Subcutaneous abdominal adipose tissue (tissue), 5 donors: ENCODE measurements at regions not wholly inside any gene's neighbourhood (a gene's known extent, or its start where the extent isn't known, plus 50 kb on each side); places are given as distances from the start of the nearest gene placed in this dataset.

Source experiments
- H3K27ac ChIP-seq: one replicate; pipeline ENCODE4 v1.7.0; 2013; ENCODE audit warnings: low read depth, mild to moderate bottlenecking, inconsistent platforms, low read length, moderate library complexity
- H3K27me3 ChIP-seq, 5 donors: one replicate each; pipeline ENCODE4 v1.7.0; 2013; ENCODE audit warnings: low read length in 5 of 5, inconsistent platforms in 1 of 5; ENCODE audit not compliant: control insufficient read depth in 5 of 5, insufficient read depth in 4 of 5
- H3K36me3 ChIP-seq, 5 donors: one replicate each; pipeline ENCODE4 v1.7.0; 2013; ENCODE audit warnings: low read length in 5 of 5; ENCODE audit not compliant: control insufficient read depth in 5 of 5, insufficient read depth in 5 of 5
- H3K4me1 ChIP-seq, 5 donors: one replicate each; pipeline ENCODE4 v1.7.0; 2013; ENCODE audit warnings: low read length in 5 of 5, mild to moderate bottlenecking in 3 of 5, moderate library complexity in 1 of 5; ENCODE audit not compliant: control insufficient read depth in 5 of 5, insufficient read depth in 5 of 5
- H3K4me3 ChIP-seq, 5 donors: one replicate each; pipeline ENCODE4 v1.7.0; 2013; ENCODE audit warnings: low read length in 5 of 5, low read depth in 1 of 5
- H3K9ac ChIP-seq, 5 donors: one replicate each; pipeline ENCODE4 v1.7.0; 2013; ENCODE audit warnings: low read length in 5 of 5, mild to moderate bottlenecking in 4 of 5, moderate library complexity in 3 of 5
- H3K9me3 ChIP-seq, 5 donors: one replicate each; pipeline ENCODE4 v1.7.0; 2013; ENCODE audit warnings: low read length in 5 of 5; ENCODE audit not compliant: control insufficient read depth in 5 of 5
- donor health status: healthy.
- donor health status: healthy.
- donor health status: healthy.
- donor health status: healthy.
- donor health status: healthy.

DNA sequence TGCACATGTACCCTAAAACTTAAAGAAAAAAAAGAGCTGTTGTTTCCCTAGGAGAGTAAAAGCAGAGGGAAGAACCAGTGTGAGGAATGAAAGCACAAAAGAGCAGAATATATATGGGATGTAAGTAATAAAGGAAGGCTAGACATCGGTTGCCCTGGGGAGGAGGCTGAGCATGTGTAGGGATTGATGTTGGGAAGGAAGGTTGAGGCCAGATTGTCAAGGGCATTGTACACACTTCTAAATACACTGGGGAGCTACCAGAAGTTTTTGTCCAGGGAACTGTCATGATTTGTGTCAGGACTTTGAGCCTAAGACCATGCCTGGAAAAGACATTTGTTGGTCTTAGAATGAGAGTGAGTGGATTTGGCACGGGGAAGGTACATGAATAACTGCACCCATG, 467.1 kb downstream of the GPAT3 start:
- Histone ChIP-seq H3K27me3 (no peaks in the 10 kb centered on the region), H3K9ac (no peak overlapping the region), H3K4me1 (no peaks in the 10 kb centered on the region), H3K4me3 (no peak overlapping the region), H3K36me3 (no peaks in the 10 kb centered on the region), H3K9me3 (no peaks in the 10 kb centered on the region), H3K27ac (no peak overlapping the region)

- Histone ChIP-seq H3K9ac (no peak overlapping the region), H3K27me3 (no peaks in the 10 kb centered on the region), H3K4me3 (no peak overlapping the region), H3K27ac (no peak overlapping the region), H3K9me3 (no peaks in the 10 kb centered on the region), H3K4me1 (no peaks in the 10 kb centered on the region), H3K36me3 (no peaks in the 10 kb centered on the region)
These were observed 466.1 kb downstream of the GPAT3 start for GRCh38 chr4:84001876-84002569.

GRCh38 chr4:83996254-83996653, 460.3 kb downstream of the GPAT3 start:
- Histone ChIP-seq H3K4me3 (no peak overlapping the region), H3K9ac (no peak overlapping the region), H3K27ac (no peak overlapping the region), H3K36me3 (no peaks in the 10 kb centered on the region), H3K4me1 (no peaks in the 10 kb centered on the region), H3K27me3 (no peaks in the 10 kb centered on the region), H3K9me3 (no peaks in the 10 kb centered on the region)

DNA sequence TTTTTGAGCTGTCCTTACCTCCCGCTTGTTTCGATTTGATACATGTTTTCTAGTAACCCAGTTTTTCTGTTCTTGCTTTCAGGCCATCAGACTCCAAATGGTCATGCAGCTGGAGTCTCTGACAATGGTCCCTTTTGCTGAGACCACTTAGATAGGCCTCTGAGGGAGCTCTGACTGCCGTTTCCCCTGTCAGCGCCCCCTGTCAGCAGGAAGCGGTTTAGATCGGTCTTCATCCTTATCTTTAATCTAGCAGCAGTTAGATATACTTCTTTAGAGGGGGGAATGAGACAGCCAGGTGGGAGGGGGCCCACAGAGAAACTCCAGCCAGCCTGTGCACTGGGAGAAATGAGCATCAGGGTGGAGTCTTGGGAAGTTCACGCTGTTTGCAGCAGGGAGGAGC, 457.9 kb downstream of the GPAT3 start:
- Histone ChIP-seq H3K9ac (no peak overlapping the region), H3K9me3 (peaks cover 3 to 9% (median 7%) of the 10 kb centered on the region in 5 donors), H3K4me1 (no peaks in the 10 kb centered on the region), H3K27me3 (no peaks in the 10 kb centered on the region), H3K36me3 (no peaks in the 10 kb centered on the region), H3K27ac (no peak overlapping the region), H3K4me3 (no peak overlapping the region)

GRCh38 chr4:83989835-83990234, 453.9 kb downstream of the GPAT3 start:
- Histone ChIP-seq H3K27ac (no peak overlapping the region), H3K9ac (no peak overlapping the region), H3K9me3 (peaks cover 3 to 9% (median 7%) of the 10 kb centered on the region in 5 donors), H3K36me3 (no peaks in the 10 kb centered on the region), H3K4me3 (no peak overlapping the region), H3K27me3 (no peaks in the 10 kb centered on the region), H3K4me1 (no peaks in the 10 kb centered on the region)

- Histone ChIP-seq H3K9me3 (peaks cover 0 to 11% (median 0%) of the 10 kb centered on the region in 5 donors), H3K27me3 (no peaks in the 10 kb centered on the region), H3K4me1 (no peaks in the 10 kb centered on the region), H3K9ac (no peak overlapping the region), H3K4me3 (no peak overlapping the region), H3K27ac (no peak overlapping the region), H3K36me3 (no peaks in the 10 kb centered on the region)
These were observed 445.2 kb downstream of the GPAT3 start for GRCh38 chr4:83981156-83981555.

GRCh38 chr4:83979773-83980172, 443.9 kb downstream of the GPAT3 start:
- Histone ChIP-seq H3K36me3 (no peaks in the 10 kb centered on the region), H3K9ac (no peak overlapping the region), H3K9me3 (peaks cover 0 to 11% (median 0%) of the 10 kb centered on the region in 5 donors), H3K4me3 (no peak overlapping the region), H3K27me3 (no peaks in the 10 kb centered on the region), H3K27ac (no peak overlapping the region), H3K4me1 (no peaks in the 10 kb centered on the region)

DNA sequence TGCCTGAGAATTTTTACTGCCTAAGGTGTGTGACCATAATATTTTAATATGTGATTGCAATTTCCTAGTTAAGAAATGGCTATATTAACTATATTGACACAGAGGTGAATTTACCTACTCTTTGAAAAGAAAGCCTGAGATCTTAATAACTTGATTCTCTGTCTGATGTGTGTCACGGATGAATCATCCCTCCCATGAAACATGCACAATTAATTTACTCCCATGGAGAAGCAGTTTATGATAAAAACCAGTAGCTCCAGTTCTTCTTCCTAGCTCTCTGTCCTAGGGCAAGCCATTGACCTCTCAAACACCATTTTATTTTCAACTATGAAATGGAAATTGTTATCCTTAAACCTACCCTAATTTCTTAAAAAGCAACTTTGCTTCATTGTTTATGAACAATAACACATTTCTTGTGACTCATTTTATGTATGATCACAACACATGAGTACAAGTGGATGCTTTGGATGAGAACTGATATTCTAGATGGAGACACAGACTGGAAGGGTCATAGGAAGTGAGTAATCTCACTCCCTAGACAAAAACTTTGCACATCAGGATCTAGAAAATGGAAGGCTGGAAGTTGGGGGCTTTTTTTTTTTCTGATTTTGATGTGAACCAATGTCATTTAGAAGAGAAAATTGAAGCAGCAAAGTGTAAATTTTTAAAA, 438.3 kb downstream of the GPAT3 start:
- no peaks in the 10 kb centered on the region for H3K4me1 ChIP-seq
- no peaks in the 10 kb centered on the region for H3K9me3 ChIP-seq
- H3K27me3 ChIP-seq = no peaks in the 10 kb centered on the region
- no peak overlapping the region for H3K27ac ChIP-seq
- no peak overlapping the region for H3K9ac ChIP-seq
- H3K36me3 ChIP-seq = no peaks in the 10 kb centered on the region
- no peak overlapping the region for H3K4me3 ChIP-seq

- no peak overlapping the region for H3K27ac ChIP-seq
- H3K4me3 ChIP-seq = no peak overlapping the region
- H3K9ac ChIP-seq = no peak overlapping the region
- no peaks in the 10 kb centered on the region for H3K36me3 ChIP-seq
- H3K4me1 ChIP-seq = no peaks in the 10 kb centered on the region
- no peaks in the 10 kb centered on the region for H3K27me3 ChIP-seq
- peaks cover 0 to 3% (median 0%) of the 10 kb centered on the region in 5 donors for H3K9me3 ChIP-seq
These were observed 429.2 kb downstream of the GPAT3 start for GRCh38 chr4:83964996-83965541.

DNA sequence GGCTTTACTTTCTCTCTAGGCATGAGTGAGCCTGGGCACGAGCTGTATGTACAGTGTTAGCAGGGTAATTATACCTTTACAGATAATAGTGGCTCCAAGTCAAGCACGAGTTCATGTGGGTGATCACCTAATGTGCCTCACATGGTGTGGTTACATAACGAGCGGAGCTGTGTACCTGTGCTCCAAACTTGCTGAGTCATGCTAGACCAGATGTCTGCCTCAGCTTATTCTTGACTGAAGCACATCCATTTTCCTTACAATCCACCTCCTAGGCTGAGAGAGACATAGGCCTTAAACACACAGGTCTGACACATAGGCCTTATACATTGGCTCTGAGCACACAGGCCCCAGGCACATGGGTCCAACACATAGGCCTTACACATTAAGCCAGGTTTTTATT, 426.6 kb downstream of the GPAT3 start:
- no peak overlapping the region for H3K4me3 ChIP-seq
- H3K9me3 ChIP-seq = peaks cover 0 to 3% (median 0%) of the 10 kb centered on the region in 5 donors
- no peak overlapping the region for H3K9ac ChIP-seq
- H3K4me1 ChIP-seq = no peaks in the 10 kb centered on the region
- no peaks in the 10 kb centered on the region for H3K36me3 ChIP-seq
- no peak overlapping the region for H3K27ac ChIP-seq
- no peaks in the 10 kb centered on the region for H3K27me3 ChIP-seq
